ENCODE measurements at regions not wholly inside any gene's neighbourhood (a gene's known extent, or its start where the extent isn't known, plus 50 kb on each side); places are given as distances from the start of the nearest gene placed in this dataset.

- no peaks in the 10 kb centered on the region for H4K20me1 ChIP-seq (ENCODE audit: insufficient read depth, low read length)
- no peaks in the 10 kb centered on the region for H3K9me3 ChIP-seq (replicated peaks; ENCODE audit: insufficient read depth, low read length)
- no peak overlapping the region for H3K4me2 ChIP-seq (ENCODE audit: low read depth, low read length)
- no peak for DNase-seq
- H3K27me3 ChIP-seq (replicated peaks; ENCODE audit: insufficient read depth, low read length): peaks cover 4% of the 10 kb centered on the region; the same call in 1 of the 2 replicates
- H3K36me3 ChIP-seq (replicated peaks; ENCODE audit: insufficient read depth, low read length): no peaks in the 10 kb centered on the region
- H3K9ac ChIP-seq (ENCODE audit: low read length): no peak overlapping the region
- no peaks in the 10 kb centered on the region for H3K4me1 ChIP-seq (ENCODE audit: low read length)
- no peak overlapping the region for H3K4me3 ChIP-seq (ENCODE audit: low read length)
- H3K79me2 ChIP-seq (ENCODE audit: low read length): no peaks in the 10 kb centered on the region
- H3F3A ChIP-seq (ENCODE audit: insufficient read depth, low read length): no peaks in the 10 kb centered on the region
- H2AFZ ChIP-seq (ENCODE audit: low read length): no peak overlapping the region
- no peak for TF ChIP-seq CTCF (IDR thresholded peaks at IDR 0.05; ENCODE audit: low read length)
- no peak for TF ChIP-seq EZH2 (optimal IDR thresholded peaks at IDR 0.05; ENCODE audit: low read depth, low read length)
- no peak for TF ChIP-seq EZH2phosphoT487 (IDR thresholded peaks at IDR 0.05; ENCODE audit: low read length)
- H3K27ac ChIP-seq (ENCODE audit: low read length): no peak overlapping the region
- no peaks in the 10 kb centered on the region for H3K9me2 ChIP-seq (replicated peaks; ENCODE audit: insufficient read depth, low read length)
These were observed 125.3 kb downstream of the TSHZ3 start for GRCh38 chr19:31223740-31224534.

GRCh38 chr19:31220540-31220939 is 128.7 kb downstream of the TSHZ3 start:
- DNase-seq: no peak
- H3K9me2 ChIP-seq (replicated peaks; ENCODE audit: insufficient read depth, low read length): no peaks in the 10 kb centered on the region
- no peak overlapping the region for H3K4me3 ChIP-seq (ENCODE audit: low read length)
- H3K27ac ChIP-seq (ENCODE audit: low read length): no peak overlapping the region
- peaks cover 5% of the 10 kb centered on the region; the same call in 1 of the 2 replicates for H3K27me3 ChIP-seq (replicated peaks; ENCODE audit: insufficient read depth, low read length)
- no peaks in the 10 kb centered on the region for H3K9me3 ChIP-seq (replicated peaks; ENCODE audit: insufficient read depth, low read length)
- H3F3A ChIP-seq (ENCODE audit: insufficient read depth, low read length): no peaks in the 10 kb centered on the region
- no peak for TF ChIP-seq CTCF (IDR thresholded peaks at IDR 0.05; ENCODE audit: low read length)
- no peak for TF ChIP-seq EZH2 (optimal IDR thresholded peaks at IDR 0.05; ENCODE audit: low read depth, low read length)
- TF ChIP-seq EZH2phosphoT487 (IDR thresholded peaks at IDR 0.05; ENCODE audit: low read length): no peak
- no peaks in the 10 kb centered on the region for H3K4me1 ChIP-seq (ENCODE audit: low read length)
- H3K36me3 ChIP-seq (replicated peaks; ENCODE audit: insufficient read depth, low read length): no peaks in the 10 kb centered on the region
- H3K4me2 ChIP-seq (ENCODE audit: low read depth, low read length): no peak overlapping the region
- H3K9ac ChIP-seq (ENCODE audit: low read length): no peak overlapping the region
- no peaks in the 10 kb centered on the region for H4K20me1 ChIP-seq (ENCODE audit: insufficient read depth, low read length)
- no peak overlapping the region for H2AFZ ChIP-seq (ENCODE audit: low read length)
- H3K79me2 ChIP-seq (ENCODE audit: low read length): no peaks in the 10 kb centered on the region

GRCh38 chr19:31214997-31215396 is 134.2 kb downstream of the TSHZ3 start:
- no peak overlapping the region for H3K27ac ChIP-seq (ENCODE audit: low read length)
- no peaks in the 10 kb centered on the region for H3K4me1 ChIP-seq (ENCODE audit: low read length)
- no peak overlapping the region for H3K4me2 ChIP-seq (ENCODE audit: low read depth, low read length)
- TF ChIP-seq CTCF (IDR thresholded peaks at IDR 0.05; ENCODE audit: low read length) (no peak), EZH2 (optimal IDR thresholded peaks at IDR 0.05; ENCODE audit: low read depth, low read length) (no peak), EZH2phosphoT487 (IDR thresholded peaks at IDR 0.05; ENCODE audit: low read length) (no peak)
- H3F3A ChIP-seq (ENCODE audit: insufficient read depth, low read length): no peaks in the 10 kb centered on the region
- no peaks in the 10 kb centered on the region for H3K9me3 ChIP-seq (replicated peaks; ENCODE audit: insufficient read depth, low read length)
- no peak overlapping the region for H3K4me3 ChIP-seq (ENCODE audit: low read length)
- H3K9ac ChIP-seq (ENCODE audit: low read length): no peak overlapping the region
- no peak overlapping the region for H2AFZ ChIP-seq (ENCODE audit: low read length)
- H4K20me1 ChIP-seq (ENCODE audit: insufficient read depth, low read length): no peaks in the 10 kb centered on the region
- no peaks in the 10 kb centered on the region for H3K36me3 ChIP-seq (replicated peaks; ENCODE audit: insufficient read depth, low read length)
- H3K9me2 ChIP-seq (replicated peaks; ENCODE audit: insufficient read depth, low read length): no peaks in the 10 kb centered on the region
- no peaks in the 10 kb centered on the region for H3K79me2 ChIP-seq (ENCODE audit: low read length)
- peaks cover 19% of the 10 kb centered on the region; the same call in 1 of the 2 replicates for H3K27me3 ChIP-seq (replicated peaks; ENCODE audit: insufficient read depth, low read length)
- no peak for DNase-seq

All from MM.1S (cell line).